Mammary epithelial cell (primary cell): ENCODE measurements at regions not wholly inside any gene's neighbourhood (a gene's known extent, or its start where the extent isn't known, plus 50 kb on each side); places are given as distances from the start of the nearest gene placed in this dataset.

ENCODE experiments used
- EZH2 ChIP-seq: IDR thresholded peaks from 2 replicates; pipeline ENCODE4 v1.6.1; 2012; ENCODE audit warnings: low read length, inconsistent platforms, borderline replicate concordance
- TF ChIP-seq, protein P1 (sequence below), 2 donors: IDR thresholded peaks in 1 of 2; conservative IDR thresholded peaks in 1 of 2; 2 replicates each; pipeline ENCODE4 v1.5.1; 2011 to 2012; ENCODE audit warnings: inconsistent platforms in 2 of 2, low read length in 2 of 2, mild to moderate bottlenecking in 2 of 2, control low read depth in 1 of 2, low read depth in 1 of 2; ENCODE audit not compliant: insufficient read depth in 1 of 2; ENCODE audit errors: extremely low read depth in 1 of 2

DNA sequence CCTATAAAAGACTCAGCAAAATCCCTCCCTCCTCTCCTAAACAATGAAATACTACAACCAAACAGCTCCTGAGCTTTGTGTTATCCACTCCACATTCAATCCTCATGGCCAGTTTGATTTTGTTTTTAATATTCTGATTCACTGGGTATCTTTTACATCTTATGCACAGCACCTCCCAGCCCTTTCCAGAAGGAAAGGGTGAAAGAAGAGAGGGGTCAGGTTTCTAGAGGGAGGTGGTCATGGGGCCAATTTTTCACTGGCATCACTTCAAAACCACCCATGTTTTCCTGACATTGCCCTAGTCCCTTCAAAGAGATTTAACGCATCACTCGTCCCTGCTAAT is 315.6 kb downstream of the LPIN1 start:
- no peak for TF ChIP-seq EZH2
- TF ChIP-seq, protein P1, sequence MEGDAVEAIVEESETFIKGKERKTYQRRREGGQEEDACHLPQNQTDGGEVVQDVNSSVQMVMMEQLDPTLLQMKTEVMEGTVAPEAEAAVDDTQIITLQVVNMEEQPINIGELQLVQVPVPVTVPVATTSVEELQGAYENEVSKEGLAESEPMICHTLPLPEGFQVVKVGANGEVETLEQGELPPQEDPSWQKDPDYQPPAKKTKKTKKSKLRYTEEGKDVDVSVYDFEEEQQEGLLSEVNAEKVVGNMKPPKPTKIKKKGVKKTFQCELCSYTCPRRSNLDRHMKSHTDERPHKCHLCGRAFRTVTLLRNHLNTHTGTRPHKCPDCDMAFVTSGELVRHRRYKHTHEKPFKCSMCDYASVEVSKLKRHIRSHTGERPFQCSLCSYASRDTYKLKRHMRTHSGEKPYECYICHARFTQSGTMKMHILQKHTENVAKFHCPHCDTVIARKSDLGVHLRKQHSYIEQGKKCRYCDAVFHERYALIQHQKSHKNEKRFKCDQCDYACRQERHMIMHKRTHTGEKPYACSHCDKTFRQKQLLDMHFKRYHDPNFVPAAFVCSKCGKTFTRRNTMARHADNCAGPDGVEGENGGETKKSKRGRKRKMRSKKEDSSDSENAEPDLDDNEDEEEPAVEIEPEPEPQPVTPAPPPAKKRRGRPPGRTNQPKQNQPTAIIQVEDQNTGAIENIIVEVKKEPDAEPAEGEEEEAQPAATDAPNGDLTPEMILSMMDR (conservative IDR thresholded peaks at IDR 0.05 in 1 of 2, IDR thresholded peaks at IDR 0.05 in 1 of 2; ENCODE audit: extremely low read depth in 1 of 2, insufficient read depth in 1 of 2, low read depth in 1 of 2, low read length in 2 of 2), result no peak
